DND-41 (cell line): ENCODE measurements at regions not wholly inside any gene's neighbourhood (a gene's known extent, or its start where the extent isn't known, plus 50 kb on each side); places are given as distances from the start of the nearest gene placed in this dataset.

ENCODE experiments used
- ATAC-seq: fragments of 200-7000 bp; cut with Tn5 transposase; 3 replicates; pipeline ENCODE4 v1.9.1; 2021; ENCODE audit warnings: low read depth; ENCODE audit not compliant: insufficient read depth
- DNase-seq: peaks from one replicate; pipeline ENCODE4 v3.0.0-alpha.2; 2020
- H2AFZ ChIP-seq: 2 replicates; pipeline ENCODE4 v1.6.0; 2012; ENCODE audit warnings: low read depth, low read length
- H3K27ac ChIP-seq: 2 replicates; pipeline ENCODE4 v1.5.1; 2012; ENCODE audit warnings: low read length, inconsistent platforms
- H3K27me3 ChIP-seq: fragments of 200-600 bp; sonication (generic); 2 replicates; pipeline ENCODE4 v1.6.0; 2012; ENCODE audit warnings: low read length, mild to moderate bottlenecking, inconsistent platforms; ENCODE audit not compliant: insufficient read depth, poor library complexity
- H3K36me3 ChIP-seq: 2 replicates; pipeline ENCODE4 v1.5.1; 2012; ENCODE audit warnings: low read length, inconsistent platforms; ENCODE audit not compliant: insufficient read depth
- H3K4me1 ChIP-seq: 2 replicates; pipeline ENCODE4 v1.5.1; 2012; ENCODE audit warnings: mild to moderate bottlenecking, low read length; ENCODE audit not compliant: insufficient read depth
- H3K4me2 ChIP-seq: 2 replicates; pipeline ENCODE4 v1.6.0; 2012; ENCODE audit warnings: mild to moderate bottlenecking, moderate library complexity, low read length, inconsistent platforms; ENCODE audit not compliant: insufficient read depth
- H3K4me3 ChIP-seq, 2 experiments: fragments of 200-600 bp in 1 of 2; shearing (Covaris generic) in 1 of 2; 2 replicates each; pipeline ENCODE4 v1.5.1; 2012 to 2016; ENCODE audit warnings: inconsistent platforms in 2 of 2, low read length in 2 of 2, mild to moderate bottlenecking in 2 of 2, low read depth in 1 of 2, moderate library complexity in 1 of 2
- H3K79me2 ChIP-seq: 2 replicates; pipeline ENCODE4 v1.6.0; 2012; ENCODE audit warnings: low read length, inconsistent platforms; ENCODE audit not compliant: insufficient read depth
- H3K9ac ChIP-seq: 2 replicates; pipeline ENCODE4 v1.6.0; 2012; ENCODE audit warnings: low read depth, mild to moderate bottlenecking, inconsistent platforms, low read length, moderate library complexity
- H3K9me3 ChIP-seq: 2 replicates; pipeline ENCODE4 v1.5.1; 2012; ENCODE audit warnings: low read length, moderate library complexity, mild to moderate bottlenecking, inconsistent platforms; ENCODE audit not compliant: insufficient read depth, severe bottlenecking
- H4K20me1 ChIP-seq: 2 replicates; pipeline ENCODE4 v1.6.0; 2012; ENCODE audit warnings: low read length; ENCODE audit not compliant: insufficient read depth
- EZH2 ChIP-seq: IDR thresholded peaks from 3 replicates; pipeline ENCODE4 v1.6.1; 2012; ENCODE audit warnings: borderline replicate concordance, low read depth, mild to moderate bottlenecking, moderate library complexity, low read length, inconsistent platforms; ENCODE audit not compliant: severe bottlenecking
- TF ChIP-seq, protein P1 (sequence below): IDR thresholded peaks from 2 replicates; pipeline ENCODE4 v1.5.1; 2012; ENCODE audit warnings: borderline replicate concordance, low read length, moderate library complexity, mild to moderate bottlenecking; ENCODE audit not compliant: poor library complexity, severe bottlenecking; ENCODE audit errors: extremely low read depth

GRCh38 chr1:81379430-81379829 is 421.3 kb upstream of the ADGRL2 start:
- H3K9me3 ChIP-seq = no peaks in the 10 kb centered on the region
- H3K4me2 ChIP-seq = no peak overlapping the region
- no peak overlapping the region for H2AFZ ChIP-seq

GRCh38 chr1:81377406-81377805 is 423.3 kb upstream of the ADGRL2 start:
- Histone ChIP-seq H3K79me2 (no peaks in the 10 kb centered on the region), H3K4me2 (no peak overlapping the region), H3K9me3 (no peaks in the 10 kb centered on the region), H3K9ac (no peak overlapping the region), H3K4me1 (no peaks in the 10 kb centered on the region), H3K27ac (no peak overlapping the region), H3K36me3 (no peaks in the 10 kb centered on the region), H4K20me1 (no peaks in the 10 kb centered on the region), H3K27me3 (no peaks in the 10 kb centered on the region), H2AFZ (no peak overlapping the region), H3K4me3 (no peak overlapping the region)
- ATAC-seq (no peak), DNase-seq (no peak)
- TF ChIP-seq, protein P1, sequence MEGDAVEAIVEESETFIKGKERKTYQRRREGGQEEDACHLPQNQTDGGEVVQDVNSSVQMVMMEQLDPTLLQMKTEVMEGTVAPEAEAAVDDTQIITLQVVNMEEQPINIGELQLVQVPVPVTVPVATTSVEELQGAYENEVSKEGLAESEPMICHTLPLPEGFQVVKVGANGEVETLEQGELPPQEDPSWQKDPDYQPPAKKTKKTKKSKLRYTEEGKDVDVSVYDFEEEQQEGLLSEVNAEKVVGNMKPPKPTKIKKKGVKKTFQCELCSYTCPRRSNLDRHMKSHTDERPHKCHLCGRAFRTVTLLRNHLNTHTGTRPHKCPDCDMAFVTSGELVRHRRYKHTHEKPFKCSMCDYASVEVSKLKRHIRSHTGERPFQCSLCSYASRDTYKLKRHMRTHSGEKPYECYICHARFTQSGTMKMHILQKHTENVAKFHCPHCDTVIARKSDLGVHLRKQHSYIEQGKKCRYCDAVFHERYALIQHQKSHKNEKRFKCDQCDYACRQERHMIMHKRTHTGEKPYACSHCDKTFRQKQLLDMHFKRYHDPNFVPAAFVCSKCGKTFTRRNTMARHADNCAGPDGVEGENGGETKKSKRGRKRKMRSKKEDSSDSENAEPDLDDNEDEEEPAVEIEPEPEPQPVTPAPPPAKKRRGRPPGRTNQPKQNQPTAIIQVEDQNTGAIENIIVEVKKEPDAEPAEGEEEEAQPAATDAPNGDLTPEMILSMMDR = no peak
- TF ChIP-seq EZH2 = no peak

More at GRCh38 chr1:81379430-81379829, 421.3 kb upstream of the ADGRL2 start:
- H3K4me1 ChIP-seq = no peaks in the 10 kb centered on the region
- H3K9ac ChIP-seq = no peak overlapping the region
- H3K79me2 ChIP-seq = no peaks in the 10 kb centered on the region
- H3K27me3 ChIP-seq = no peaks in the 10 kb centered on the region
- ATAC-seq (no peak), DNase-seq (no peak)
- no peak overlapping the region for H3K4me3 ChIP-seq
- no peaks in the 10 kb centered on the region for H3K36me3 ChIP-seq
- H4K20me1 ChIP-seq = no peaks in the 10 kb centered on the region
- H3K27ac ChIP-seq = no peak overlapping the region
- no peak for TF ChIP-seq EZH2
- TF ChIP-seq, protein P1 = no peak

GRCh38 chr1:81375884-81376548 is 424.7 kb upstream of the ADGRL2 start:
- Histone ChIP-seq H3K27me3 (no peaks in the 10 kb centered on the region), H3K4me3 (no peak overlapping the region), H3K4me2 (no peak overlapping the region), H3K79me2 (no peaks in the 10 kb centered on the region), H4K20me1 (no peaks in the 10 kb centered on the region), H3K27ac (no peak overlapping the region), H3K9me3 (no peaks in the 10 kb centered on the region), H3K36me3 (no peaks in the 10 kb centered on the region), H3K9ac (no peak overlapping the region), H2AFZ (no peak overlapping the region), H3K4me1 (no peaks in the 10 kb centered on the region)
- TF ChIP-seq EZH2 = no peak
- TF ChIP-seq, protein P1 = no peak
- ATAC-seq = no peak
- no peak for DNase-seq
